ENCODE measurements at regions not wholly inside any gene's neighbourhood (a gene's known extent, or its start where the extent isn't known, plus 50 kb on each side); places are given as distances from the start of the nearest gene placed in this dataset.

- Histone ChIP-seq H3K4me3 (ENCODE audit: low read length) (no peak overlapping the region), H3K9me3 (ENCODE audit: control insufficient read depth, insufficient read depth, low read length) (no peaks in the 10 kb centered on the region), H3K27me3 (ENCODE audit: control insufficient read depth, insufficient read depth, low read length) (no peaks in the 10 kb centered on the region), H3K27ac (ENCODE audit: low read length) (no peak overlapping the region), H3K36me3 (ENCODE audit: control insufficient read depth, insufficient read depth, low read length) (no peaks in the 10 kb centered on the region; the same call in 1 of the 2 replicates), H3K4me1 (ENCODE audit: control insufficient read depth, insufficient read depth, low read length) (no peaks in the 10 kb centered on the region)
- no peak for DNase-seq (ENCODE audit: low read depth, low spot score)
Observed at GRCh38 chr12:46435029-46435428, 62.5 kb upstream of the SLC38A2 start.

- no peak overlapping the region for H3K27ac ChIP-seq (ENCODE audit: low read length)
- H3K9me3 ChIP-seq (ENCODE audit: control insufficient read depth, insufficient read depth, low read length): no peaks in the 10 kb centered on the region
- H3K4me3 ChIP-seq (ENCODE audit: low read length): no peak overlapping the region
- H3K4me1 ChIP-seq (ENCODE audit: control insufficient read depth, insufficient read depth, low read length): no peaks in the 10 kb centered on the region
- no peaks in the 10 kb centered on the region for H3K36me3 ChIP-seq (ENCODE audit: control insufficient read depth, insufficient read depth, low read length)
- WGBS (ENCODE audit: insufficient coverage, insufficient read length): no CpG with 5 or more reads among the region's 3 CpGs
- DNase-seq (ENCODE audit: low read depth, low spot score): no peak
- no peaks in the 10 kb centered on the region for H3K27me3 ChIP-seq (ENCODE audit: control insufficient read depth, insufficient read depth, low read length)
Observed at GRCh38 chr12:46433829-46434228, 61.3 kb upstream of the SLC38A2 start.

DNA sequence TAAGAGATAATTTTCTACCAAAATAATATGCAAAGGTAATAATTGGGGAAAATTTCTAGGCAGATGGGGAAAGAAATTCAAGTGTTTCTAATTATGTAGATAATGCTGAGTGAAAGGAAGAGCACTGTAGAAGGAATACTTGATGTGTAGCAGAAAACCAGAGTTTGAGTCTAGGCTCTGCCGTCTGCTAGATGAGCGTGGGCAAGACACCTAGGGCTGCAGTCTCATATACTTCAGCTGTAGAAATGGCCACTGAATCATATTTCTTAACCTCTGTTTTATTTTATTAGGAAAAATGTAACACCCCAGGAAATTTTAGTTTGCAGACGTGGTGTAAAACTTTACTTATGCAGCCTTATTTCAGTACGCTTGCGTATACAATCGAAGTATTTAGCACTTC, 59.8 kb upstream of the SLC38A2 start:
- no peaks in the 10 kb centered on the region for H3K36me3 ChIP-seq (ENCODE audit: control insufficient read depth, insufficient read depth, low read length)
- H3K4me3 ChIP-seq (ENCODE audit: low read length): no peak overlapping the region
- H3K27ac ChIP-seq (ENCODE audit: low read length): no peak overlapping the region
- WGBS (ENCODE audit: insufficient coverage, insufficient read length): no CpG with 5 or more reads among the region's 6 CpGs
- DNase-seq (ENCODE audit: low read depth, low spot score): no peak
- H3K27me3 ChIP-seq (ENCODE audit: control insufficient read depth, insufficient read depth, low read length): no peaks in the 10 kb centered on the region
- no peaks in the 10 kb centered on the region for H3K9me3 ChIP-seq (ENCODE audit: control insufficient read depth, insufficient read depth, low read length)
- no peaks in the 10 kb centered on the region for H3K4me1 ChIP-seq (ENCODE audit: control insufficient read depth, insufficient read depth, low read length)

DNA sequence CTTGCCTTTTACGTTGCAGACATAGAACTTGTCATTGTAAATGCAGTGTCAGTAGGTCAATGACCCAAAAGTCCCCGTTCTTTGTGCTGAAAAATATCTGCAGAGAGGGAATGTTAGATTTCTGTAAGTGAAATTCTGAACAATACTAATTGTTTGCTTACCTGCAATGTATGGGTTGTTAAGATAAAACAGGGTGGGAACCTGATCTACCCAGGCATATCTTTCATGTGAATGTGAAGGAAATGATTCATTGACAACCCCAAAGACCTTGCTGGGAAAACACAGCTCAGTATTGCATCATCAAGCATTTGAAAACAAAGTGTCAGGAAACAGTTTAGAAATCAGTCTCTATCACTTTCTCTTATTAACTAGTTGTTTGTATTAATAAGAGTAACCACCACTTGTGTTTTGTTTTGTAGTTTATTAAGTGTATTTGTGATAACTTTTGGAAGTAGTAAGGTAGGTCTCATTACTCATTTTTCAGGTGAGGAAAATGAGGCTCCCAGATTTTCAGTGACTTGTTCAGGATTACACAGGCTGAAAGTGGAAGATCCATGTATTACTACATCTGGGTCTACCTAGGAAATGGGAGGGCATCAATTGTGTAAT, 57.9 kb upstream of the SLC38A2 start:
- no peak overlapping the region for H3K27ac ChIP-seq (ENCODE audit: low read length)
- no peak for DNase-seq (ENCODE audit: low read depth, low spot score)
- H3K36me3 ChIP-seq (ENCODE audit: control insufficient read depth, insufficient read depth, low read length): no peaks in the 10 kb centered on the region
- H3K4me1 ChIP-seq (ENCODE audit: control insufficient read depth, insufficient read depth, low read length): no peaks in the 10 kb centered on the region
- no peaks in the 10 kb centered on the region for H3K9me3 ChIP-seq (ENCODE audit: control insufficient read depth, insufficient read depth, low read length)
- H3K27me3 ChIP-seq (ENCODE audit: control insufficient read depth, insufficient read depth, low read length): no peaks in the 10 kb centered on the region
- H3K4me3 ChIP-seq (ENCODE audit: low read length): no peak overlapping the region
- no CpG with 5 or more reads among the region's 2 CpGs for WGBS (ENCODE audit: insufficient coverage, insufficient read length)

All from iPS DF 6.9 (cell line).